ENCODE measurements at regions not wholly inside any gene's neighbourhood (a gene's known extent, or its start where the extent isn't known, plus 50 kb on each side); places are given as distances from the start of the nearest gene placed in this dataset.

GRCh38 chr2:19733390-19733789, 168.4 kb downstream of the TTC32 start:
- H3K4me1 ChIP-seq (ENCODE audit: insufficient read depth, low read length, severe bottlenecking), result no peaks in the 10 kb centered on the region
- no peak overlapping the region for H3K4me2 ChIP-seq (ENCODE audit: low read length)
- H4K20me1 ChIP-seq (ENCODE audit: insufficient read depth, low read length), result no peaks in the 10 kb centered on the region
- H3K27me3 ChIP-seq (ENCODE audit: insufficient read depth, low read length), result no peaks in the 10 kb centered on the region; the same call in 1 of the 2 replicates
- H3K27ac ChIP-seq (ENCODE audit: low read depth, low read length, poor library complexity, severe bottlenecking), result no peak overlapping the region
- no peaks in the 10 kb centered on the region for H3K79me2 ChIP-seq (ENCODE audit: insufficient read depth, low read length)
- H2AFZ ChIP-seq (ENCODE audit: low read length), result no peak overlapping the region
- no peaks in the 10 kb centered on the region for H3F3A ChIP-seq (ENCODE audit: insufficient read depth, low read length)
- no peaks in the 10 kb centered on the region for H3K36me3 ChIP-seq (ENCODE audit: insufficient read depth, low read length)
- H3K9me3 ChIP-seq (ENCODE audit: low read length), result no peaks in the 10 kb centered on the region
- H3K4me3 ChIP-seq (ENCODE audit: low read depth, low read length, poor library complexity, severe bottlenecking), result no peak overlapping the region
- H3K9ac ChIP-seq (ENCODE audit: low read length), result no peak overlapping the region
- TF ChIP-seq EZH2 (IDR thresholded peaks at IDR 0.05; ENCODE audit: borderline replicate concordance, low read length) (no peak), CTCF (IDR thresholded peaks at IDR 0.05; ENCODE audit: low read length) (no peak)
- no peaks in the 10 kb centered on the region for H3K9me2 ChIP-seq (ENCODE audit: low read depth, low read length)

GRCh38 chr2:19732255-19732654, 169.5 kb downstream of the TTC32 start:
- no peak for TF ChIP-seq EZH2 (IDR thresholded peaks at IDR 0.05; ENCODE audit: borderline replicate concordance, low read length)
- TF ChIP-seq CTCF (IDR thresholded peaks at IDR 0.05; ENCODE audit: low read length), result no peak
- Histone ChIP-seq H3K36me3 (ENCODE audit: insufficient read depth, low read length) (no peaks in the 10 kb centered on the region), H3K4me3 (ENCODE audit: low read depth, low read length, poor library complexity, severe bottlenecking) (no peak overlapping the region), H3K9me2 (ENCODE audit: low read depth, low read length) (no peaks in the 10 kb centered on the region), H3K79me2 (ENCODE audit: insufficient read depth, low read length) (no peaks in the 10 kb centered on the region), H3F3A (ENCODE audit: insufficient read depth, low read length) (no peaks in the 10 kb centered on the region), H3K4me2 (ENCODE audit: low read length) (no peak overlapping the region), H3K4me1 (ENCODE audit: insufficient read depth, low read length, severe bottlenecking) (no peaks in the 10 kb centered on the region), H4K20me1 (ENCODE audit: insufficient read depth, low read length) (no peaks in the 10 kb centered on the region), H2AFZ (ENCODE audit: low read length) (no peak overlapping the region), H3K9me3 (ENCODE audit: low read length) (no peaks in the 10 kb centered on the region), H3K9ac (ENCODE audit: low read length) (no peak overlapping the region), H3K27ac (ENCODE audit: low read depth, low read length, poor library complexity, severe bottlenecking) (no peak overlapping the region), H3K27me3 (ENCODE audit: insufficient read depth, low read length) (no peaks in the 10 kb centered on the region; the same call in 1 of the 2 replicates)

- H4K20me1 ChIP-seq (ENCODE audit: insufficient read depth, low read length), result no peaks in the 10 kb centered on the region
- no peak overlapping the region for H3K9ac ChIP-seq (ENCODE audit: low read length)
- no peak overlapping the region for H3K27ac ChIP-seq (ENCODE audit: low read depth, low read length, poor library complexity, severe bottlenecking)
- no peaks in the 10 kb centered on the region for H3K9me2 ChIP-seq (ENCODE audit: low read depth, low read length)
- H3K27me3 ChIP-seq (ENCODE audit: insufficient read depth, low read length), result no peaks in the 10 kb centered on the region; the same call in 1 of the 2 replicates
- H3K79me2 ChIP-seq (ENCODE audit: insufficient read depth, low read length), result no peaks in the 10 kb centered on the region
- H3K4me2 ChIP-seq (ENCODE audit: low read length), result no peak overlapping the region
- TF ChIP-seq EZH2 (IDR thresholded peaks at IDR 0.05; ENCODE audit: borderline replicate concordance, low read length) (no peak), CTCF (IDR thresholded peaks at IDR 0.05; ENCODE audit: low read length) (no peak)
- no peaks in the 10 kb centered on the region for H3K4me1 ChIP-seq (ENCODE audit: insufficient read depth, low read length, severe bottlenecking)
- H3K36me3 ChIP-seq (ENCODE audit: insufficient read depth, low read length), result no peaks in the 10 kb centered on the region
- no peaks in the 10 kb centered on the region for H3F3A ChIP-seq (ENCODE audit: insufficient read depth, low read length)
- H2AFZ ChIP-seq (ENCODE audit: low read length), result no peak overlapping the region
- no peak overlapping the region for H3K4me3 ChIP-seq (ENCODE audit: low read depth, low read length, poor library complexity, severe bottlenecking)
- H3K9me3 ChIP-seq (ENCODE audit: low read length), result no peaks in the 10 kb centered on the region
These were observed 170.3 kb downstream of the TTC32 start for GRCh38 chr2:19731515-19731914.

Measured in OCI-LY1 (cell line).